ENCODE measurements at regions not wholly inside any gene's neighbourhood (a gene's known extent, or its start where the extent isn't known, plus 50 kb on each side); places are given as distances from the start of the nearest gene placed in this dataset.

- TF ChIP-seq JUN (IDR thresholded peaks at IDR 0.05; ENCODE audit: borderline replicate concordance, insufficient read depth, insufficient read length, low read depth) (no peak), EZH2 (IDR thresholded peaks at IDR 0.05; ENCODE audit: borderline replicate concordance, low read depth, low read length, severe bottlenecking) (no peak)
- TF ChIP-seq, protein P1, sequence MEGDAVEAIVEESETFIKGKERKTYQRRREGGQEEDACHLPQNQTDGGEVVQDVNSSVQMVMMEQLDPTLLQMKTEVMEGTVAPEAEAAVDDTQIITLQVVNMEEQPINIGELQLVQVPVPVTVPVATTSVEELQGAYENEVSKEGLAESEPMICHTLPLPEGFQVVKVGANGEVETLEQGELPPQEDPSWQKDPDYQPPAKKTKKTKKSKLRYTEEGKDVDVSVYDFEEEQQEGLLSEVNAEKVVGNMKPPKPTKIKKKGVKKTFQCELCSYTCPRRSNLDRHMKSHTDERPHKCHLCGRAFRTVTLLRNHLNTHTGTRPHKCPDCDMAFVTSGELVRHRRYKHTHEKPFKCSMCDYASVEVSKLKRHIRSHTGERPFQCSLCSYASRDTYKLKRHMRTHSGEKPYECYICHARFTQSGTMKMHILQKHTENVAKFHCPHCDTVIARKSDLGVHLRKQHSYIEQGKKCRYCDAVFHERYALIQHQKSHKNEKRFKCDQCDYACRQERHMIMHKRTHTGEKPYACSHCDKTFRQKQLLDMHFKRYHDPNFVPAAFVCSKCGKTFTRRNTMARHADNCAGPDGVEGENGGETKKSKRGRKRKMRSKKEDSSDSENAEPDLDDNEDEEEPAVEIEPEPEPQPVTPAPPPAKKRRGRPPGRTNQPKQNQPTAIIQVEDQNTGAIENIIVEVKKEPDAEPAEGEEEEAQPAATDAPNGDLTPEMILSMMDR (IDR thresholded peaks at IDR 0.05; ENCODE audit: extremely low read depth in 1 of 2, insufficient read depth in 1 of 2, low read depth in 1 of 2, low read length in 2 of 2) = no peak
Measured at GRCh38 chr6:133631421-133631820, 257.5 kb upstream of the TCF21 start.
